ENCODE measurements at regions not wholly inside any gene's neighbourhood (a gene's known extent, or its start where the extent isn't known, plus 50 kb on each side); places are given as distances from the start of the nearest gene placed in this dataset.

GRCh38 chr20:7330850-7331249 lies 563.4 kb downstream of the BMP2 start:
- no peaks in the 10 kb centered on the region for H3K9me2 ChIP-seq (ENCODE audit: insufficient read depth)
- TF ChIP-seq ETS1 (IDR thresholded peaks at IDR 0.05) (no peak), ZNF114 (CRISPR knock-in tag; IDR thresholded peaks at IDR 0.05) (no peak), JUNB (IDR thresholded peaks at IDR 0.05; ENCODE audit: unreplicated experiment) (no peak), EZH2 (IDR thresholded peaks at IDR 0.05; ENCODE audit: low read depth, unreplicated experiment) (no peak), CREB1 (CRISPR knock-in tag; IDR thresholded peaks at IDR 0.05; ENCODE audit: low read depth) (no peak), ZNF331 (CRISPR knock-in tag; IDR thresholded peaks at IDR 0.05; ENCODE audit: low read depth) (no peak), EZH2phosphoT487 (IDR thresholded peaks at IDR 0.05; ENCODE audit: unreplicated experiment) (no peak), STAT1 (IDR thresholded peaks at IDR 0.05; ENCODE audit: unreplicated experiment) (no peak), POLR2AphosphoS5 (IDR thresholded peaks at IDR 0.05; ENCODE audit: low read depth) (no peak), NANOG (IDR thresholded peaks at IDR 0.05; ENCODE audit: borderline replicate concordance) (no peak), REST (IDR thresholded peaks at IDR 0.05; ENCODE audit: unreplicated experiment) (no peak)
- TF ChIP-seq, protein P1, sequence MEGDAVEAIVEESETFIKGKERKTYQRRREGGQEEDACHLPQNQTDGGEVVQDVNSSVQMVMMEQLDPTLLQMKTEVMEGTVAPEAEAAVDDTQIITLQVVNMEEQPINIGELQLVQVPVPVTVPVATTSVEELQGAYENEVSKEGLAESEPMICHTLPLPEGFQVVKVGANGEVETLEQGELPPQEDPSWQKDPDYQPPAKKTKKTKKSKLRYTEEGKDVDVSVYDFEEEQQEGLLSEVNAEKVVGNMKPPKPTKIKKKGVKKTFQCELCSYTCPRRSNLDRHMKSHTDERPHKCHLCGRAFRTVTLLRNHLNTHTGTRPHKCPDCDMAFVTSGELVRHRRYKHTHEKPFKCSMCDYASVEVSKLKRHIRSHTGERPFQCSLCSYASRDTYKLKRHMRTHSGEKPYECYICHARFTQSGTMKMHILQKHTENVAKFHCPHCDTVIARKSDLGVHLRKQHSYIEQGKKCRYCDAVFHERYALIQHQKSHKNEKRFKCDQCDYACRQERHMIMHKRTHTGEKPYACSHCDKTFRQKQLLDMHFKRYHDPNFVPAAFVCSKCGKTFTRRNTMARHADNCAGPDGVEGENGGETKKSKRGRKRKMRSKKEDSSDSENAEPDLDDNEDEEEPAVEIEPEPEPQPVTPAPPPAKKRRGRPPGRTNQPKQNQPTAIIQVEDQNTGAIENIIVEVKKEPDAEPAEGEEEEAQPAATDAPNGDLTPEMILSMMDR (conservative IDR thresholded peaks at IDR 0.05; ENCODE audit: low read depth in 2 of 2) = no peak
- TF ChIP-seq, protein P2, sequence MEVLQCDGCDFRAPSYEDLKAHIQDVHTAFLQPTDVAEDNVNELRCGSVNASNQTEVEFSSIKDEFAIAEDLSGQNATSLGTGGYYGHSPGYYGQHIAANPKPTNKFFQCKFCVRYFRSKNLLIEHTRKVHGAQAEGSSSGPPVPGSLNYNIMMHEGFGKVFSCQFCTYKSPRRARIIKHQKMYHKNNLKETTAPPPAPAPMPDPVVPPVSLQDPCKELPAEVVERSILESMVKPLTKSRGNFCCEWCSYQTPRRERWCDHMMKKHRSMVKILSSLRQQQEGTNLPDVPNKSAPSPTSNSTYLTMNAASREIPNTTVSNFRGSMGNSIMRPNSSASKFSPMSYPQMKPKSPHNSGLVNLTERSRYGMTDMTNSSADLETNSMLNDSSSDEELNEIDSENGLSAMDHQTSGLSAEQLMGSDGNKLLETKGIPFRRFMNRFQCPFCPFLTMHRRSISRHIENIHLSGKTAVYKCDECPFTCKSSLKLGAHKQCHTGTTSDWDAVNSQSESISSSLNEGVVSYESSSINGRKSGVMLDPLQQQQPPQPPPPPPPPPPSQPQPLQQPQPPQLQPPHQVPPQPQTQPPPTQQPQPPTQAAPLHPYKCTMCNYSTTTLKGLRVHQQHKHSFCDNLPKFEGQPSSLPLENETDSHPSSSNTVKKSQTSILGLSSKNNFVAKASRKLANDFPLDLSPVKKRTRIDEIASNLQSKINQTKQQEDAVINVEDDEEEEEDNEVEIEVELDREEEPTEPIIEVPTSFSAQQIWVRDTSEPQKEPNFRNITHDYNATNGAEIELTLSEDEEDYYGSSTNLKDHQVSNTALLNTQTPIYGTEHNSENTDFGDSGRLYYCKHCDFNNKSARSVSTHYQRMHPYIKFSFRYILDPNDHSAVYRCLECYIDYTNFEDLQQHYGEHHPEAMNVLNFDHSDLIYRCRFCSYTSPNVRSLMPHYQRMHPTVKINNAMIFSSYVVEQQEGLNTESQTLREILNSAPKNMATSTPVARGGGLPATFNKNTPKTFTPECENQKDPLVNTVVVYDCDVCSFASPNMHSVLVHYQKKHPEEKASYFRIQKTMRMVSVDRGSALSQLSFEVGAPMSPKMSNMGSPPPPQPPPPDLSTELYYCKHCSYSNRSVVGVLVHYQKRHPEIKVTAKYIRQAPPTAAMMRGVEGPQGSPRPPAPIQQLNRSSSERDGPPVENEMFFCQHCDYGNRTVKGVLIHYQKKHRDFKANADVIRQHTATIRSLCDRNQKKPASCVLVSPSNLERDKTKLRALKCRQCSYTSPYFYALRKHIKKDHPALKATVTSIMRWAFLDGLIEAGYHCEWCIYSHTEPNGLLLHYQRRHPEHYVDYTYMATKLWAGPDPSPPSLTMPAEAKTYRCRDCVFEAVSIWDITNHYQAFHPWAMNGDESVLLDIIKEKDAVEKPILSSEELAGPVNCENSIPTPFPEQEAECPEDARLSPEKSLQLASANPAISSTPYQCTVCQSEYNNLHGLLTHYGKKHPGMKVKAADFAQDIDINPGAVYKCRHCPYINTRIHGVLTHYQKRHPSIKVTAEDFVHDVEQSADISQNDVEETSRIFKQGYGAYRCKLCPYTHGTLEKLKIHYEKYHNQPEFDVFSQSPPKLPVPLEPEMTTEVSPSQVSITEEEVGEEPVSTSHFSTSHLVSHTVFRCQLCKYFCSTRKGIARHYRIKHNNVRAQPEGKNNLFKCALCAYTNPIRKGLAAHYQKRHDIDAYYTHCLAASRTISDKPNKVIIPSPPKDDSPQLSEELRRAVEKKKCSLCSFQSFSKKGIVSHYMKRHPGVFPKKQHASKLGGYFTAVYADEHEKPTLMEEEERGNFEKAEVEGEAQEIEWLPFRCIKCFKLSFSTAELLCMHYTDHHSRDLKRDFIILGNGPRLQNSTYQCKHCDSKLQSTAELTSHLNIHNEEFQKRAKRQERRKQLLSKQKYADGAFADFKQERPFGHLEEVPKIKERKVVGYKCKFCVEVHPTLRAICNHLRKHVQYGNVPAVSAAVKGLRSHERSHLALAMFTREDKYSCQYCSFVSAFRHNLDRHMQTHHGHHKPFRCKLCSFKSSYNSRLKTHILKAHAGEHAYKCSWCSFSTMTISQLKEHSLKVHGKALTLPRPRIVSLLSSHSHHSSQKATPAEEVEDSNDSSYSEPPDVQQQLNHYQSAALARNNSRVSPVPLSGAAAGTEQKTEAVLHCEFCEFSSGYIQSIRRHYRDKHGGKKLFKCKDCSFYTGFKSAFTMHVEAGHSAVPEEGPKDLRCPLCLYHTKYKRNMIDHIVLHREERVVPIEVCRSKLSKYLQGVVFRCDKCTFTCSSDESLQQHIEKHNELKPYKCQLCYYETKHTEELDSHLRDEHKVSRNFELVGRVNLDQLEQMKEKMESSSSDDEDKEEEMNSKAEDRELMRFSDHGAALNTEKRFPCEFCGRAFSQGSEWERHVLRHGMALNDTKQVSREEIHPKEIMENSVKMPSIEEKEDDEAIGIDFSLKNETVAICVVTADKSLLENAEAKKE (CRISPR knock-in tag; IDR thresholded peaks at IDR 0.05) = no peak
- no peaks in the 10 kb centered on the region for H3K4me1 ChIP-seq (ENCODE audit: insufficient read depth)
- H3K27me3 ChIP-seq (ENCODE audit: insufficient read depth) = no peaks in the 10 kb centered on the region
- ATAC-seq (no peak), DNase-seq (ENCODE audit: low spot score) (no peak)
- Mint-ChIP-seq H3K4me1 (no peaks in the 10 kb centered on the region), H3K27ac (no peak overlapping the region), H3K27me3 (ENCODE audit: insufficient read depth, low read depth, poor library complexity) (no peaks in the 10 kb centered on the region), H3K36me3 (ENCODE audit: low read depth) (no peaks in the 10 kb centered on the region), H3K9me3 (0 out of 3 replicates have a peak, but pooled peaks cover 3% of the 10 kb centered on the region), H3K4me3 (no peak overlapping the region)
- no peak overlapping the region for H3K4me2 ChIP-seq
- no peaks in the 10 kb centered on the region for H3F3A ChIP-seq (replicated peaks; ENCODE audit: low read depth)
- H3K4me3 ChIP-seq = no peak overlapping the region
- no peaks in the 10 kb centered on the region for H3K79me2 ChIP-seq (replicated peaks; ENCODE audit: insufficient read depth)
- no peaks in the 10 kb centered on the region for H4K20me1 ChIP-seq (replicated peaks; ENCODE audit: insufficient read depth)
- H3K36me3 ChIP-seq (ENCODE audit: insufficient read depth) = no peaks in the 10 kb centered on the region
- peak overlapping the region; percentile 9; the same call in 1 of the 2 replicates for H2AFZ ChIP-seq
- H3K27ac ChIP-seq (ENCODE audit: low read depth) = no peak overlapping the region

All from GM23338 (cell line).